Neural crest cell (in vitro differentiated cells): ENCODE measurements at regions not wholly inside any gene's neighbourhood (a gene's known extent, or its start where the extent isn't known, plus 50 kb on each side); places are given as distances from the start of the nearest gene placed in this dataset.
"Not testable (repeated sequence)": the region's sequence is repeated elsewhere in the genome, so short reads cannot be mapped to it uniquely, and the experiment has no call there.

ENCODE experiments used
- DNase-seq: peaks from one replicate; pipeline ENCODE4 v3.0.0; 2021; ENCODE audit warnings: low read depth, mixed read lengths, low spot score
- H3K27ac Mint-ChIP-seq: one replicate; pipeline ENCODE4 v1.8.0; 2021; ENCODE audit warnings: mild to moderate bottlenecking, mixed read lengths; ENCODE audit not compliant: unreplicated experiment
- H3K27me3 Mint-ChIP-seq: 2 replicates; pipeline ENCODE4 v1.8.0; 2021; ENCODE audit warnings: low read depth, mild to moderate bottlenecking, mixed read lengths
- H3K36me3 Mint-ChIP-seq: 2 replicates; pipeline ENCODE4 v1.8.0; 2021; ENCODE audit warnings: low read depth, mild to moderate bottlenecking, mixed read lengths
- H3K4me1 Mint-ChIP-seq: 2 replicates; pipeline ENCODE4 v1.8.0; 2021; ENCODE audit warnings: mixed read lengths
- H3K4me3 Mint-ChIP-seq: one replicate; pipeline ENCODE4 v1.8.0; 2021; ENCODE audit warnings: mild to moderate bottlenecking, mixed read lengths
- H3K9me3 Mint-ChIP-seq: 2 replicates; pipeline ENCODE4 v1.8.0; 2021; ENCODE audit warnings: mixed read lengths
- CTCF ChIP-seq: fragments of 200-600 bp; sonication (generic); conservative IDR thresholded peaks from 2 replicates; pipeline ENCODE4 v1.5.0; 2021; ENCODE audit warnings: antibody characterized with exemption, mild to moderate bottlenecking

GRCh38 chr7:91573405-91573804 is 307.1 kb downstream of the MTERF1 start:
- no peaks in the 10 kb centered on the region for H3K36me3 Mint-ChIP-seq

GRCh38 chr7:91576459-91576858 is 304.0 kb downstream of the MTERF1 start:
- not testable (repeated sequence) for H3K9me3 Mint-ChIP-seq, H3K27ac Mint-ChIP-seq, DNase-seq, H3K4me3 Mint-ChIP-seq, H3K4me1 Mint-ChIP-seq, H3K27me3 Mint-ChIP-seq, H3K36me3 Mint-ChIP-seq

More at GRCh38 chr7:91573405-91573804, 307.1 kb downstream of the MTERF1 start:
- TF ChIP-seq CTCF: no peak
- Mint-ChIP-seq H3K27me3 (no peaks in the 10 kb centered on the region), H3K27ac (no peak overlapping the region), H3K9me3 (peaks cover 3% of the 10 kb centered on the region), H3K4me1 (no peaks in the 10 kb centered on the region), H3K4me3 (no peak overlapping the region)
- DNase-seq: no peak

- no peak for TF ChIP-seq CTCF
- Mint-ChIP-seq H3K4me1 (peaks cover 6% of the 10 kb centered on the region), H3K4me3 (no peak overlapping the region), H3K27ac (no peak overlapping the region), H3K27me3 (no peaks in the 10 kb centered on the region), H3K9me3 (peaks cover 6% of the 10 kb centered on the region), H3K36me3 (peaks cover 2% of the 10 kb centered on the region)
- DNase-seq: no peak
These were observed 300.7 kb downstream of the MTERF1 start for GRCh38 chr7:91579837-91580236.

- peaks cover 6% of the 10 kb centered on the region for H3K4me1 Mint-ChIP-seq
- no peak for DNase-seq
- no peaks in the 10 kb centered on the region for H3K27me3 Mint-ChIP-seq
- peaks cover 6% of the 10 kb centered on the region for H3K9me3 Mint-ChIP-seq
- no peak overlapping the region for H3K27ac Mint-ChIP-seq
- TF ChIP-seq CTCF: no peak
- H3K36me3 Mint-ChIP-seq: peaks cover 4% of the 10 kb centered on the region
- H3K4me3 Mint-ChIP-seq: no peak overlapping the region
These were observed 297.6 kb downstream of the MTERF1 start for GRCh38 chr7:91582799-91583477.

GRCh38 chr7:91596287-91596686 is 284.2 kb downstream of the MTERF1 start:
- no peak for TF ChIP-seq CTCF
- DNase-seq: no peak
- H3K27me3 Mint-ChIP-seq: no peaks in the 10 kb centered on the region
- H3K27ac Mint-ChIP-seq: no peak overlapping the region
- peaks cover 6% of the 10 kb centered on the region for H3K9me3 Mint-ChIP-seq
- peaks cover 6% of the 10 kb centered on the region for H3K36me3 Mint-ChIP-seq
- no peak overlapping the region for H3K4me3 Mint-ChIP-seq
- peaks cover 5% of the 10 kb centered on the region for H3K4me1 Mint-ChIP-seq

- Mint-ChIP-seq H3K36me3 (no peaks in the 10 kb centered on the region), H3K27ac (no peak overlapping the region), H3K4me3 (no peak overlapping the region), H3K27me3 (no peaks in the 10 kb centered on the region), H3K9me3 (no peaks in the 10 kb centered on the region), H3K4me1 (peaks cover 5% of the 10 kb centered on the region)
- TF ChIP-seq CTCF: no peak
- no peak for DNase-seq
These were observed 281.7 kb downstream of the MTERF1 start for GRCh38 chr7:91598791-91599190.
